DOHH2 (cell line): ENCODE measurements at regions not wholly inside any gene's neighbourhood (a gene's known extent, or its start where the extent isn't known, plus 50 kb on each side); places are given as distances from the start of the nearest gene placed in this dataset.

Experiments
- EZH2phosphoT487 ChIP-seq: fragments of 200-600 bp; sonication (generic); IDR thresholded peaks from 2 replicates; pipeline ENCODE4 v1.6.1; 2017; ENCODE audit warnings: borderline replicate concordance, mild to moderate bottlenecking, antibody characterized with exemption, low read length, moderate library complexity, mixed read lengths
- TF ChIP-seq, protein P1 (sequence below): fragments of 200-600 bp; sonication (generic); IDR thresholded peaks from one replicate; pipeline ENCODE4 v1.5.1; 2014; ENCODE audit warnings: antibody characterized with exemption, mild to moderate bottlenecking, low read depth, low read length; ENCODE audit not compliant: poor library complexity, severe bottlenecking

DNA sequence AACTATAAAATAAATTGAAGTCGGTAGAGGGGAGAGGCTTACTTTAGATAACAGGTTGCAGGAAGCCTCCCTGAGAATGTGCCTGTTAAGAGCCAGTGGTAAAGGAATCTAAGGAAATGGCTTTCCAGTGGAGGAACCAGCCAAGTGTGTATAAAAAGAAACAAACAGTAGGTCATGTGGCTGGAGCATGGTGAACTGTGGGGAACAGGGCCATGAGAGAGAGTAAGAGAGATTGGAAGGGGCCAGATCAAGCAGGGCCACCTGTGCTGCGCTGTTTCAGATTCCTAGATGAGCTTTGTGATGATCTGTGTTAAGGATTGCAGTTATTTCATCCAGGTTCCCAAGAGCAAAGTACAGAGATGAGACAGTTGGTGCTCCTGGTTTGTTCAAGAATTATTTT, 152.7 kb upstream of the SGCD start:
- TF ChIP-seq, protein P1, sequence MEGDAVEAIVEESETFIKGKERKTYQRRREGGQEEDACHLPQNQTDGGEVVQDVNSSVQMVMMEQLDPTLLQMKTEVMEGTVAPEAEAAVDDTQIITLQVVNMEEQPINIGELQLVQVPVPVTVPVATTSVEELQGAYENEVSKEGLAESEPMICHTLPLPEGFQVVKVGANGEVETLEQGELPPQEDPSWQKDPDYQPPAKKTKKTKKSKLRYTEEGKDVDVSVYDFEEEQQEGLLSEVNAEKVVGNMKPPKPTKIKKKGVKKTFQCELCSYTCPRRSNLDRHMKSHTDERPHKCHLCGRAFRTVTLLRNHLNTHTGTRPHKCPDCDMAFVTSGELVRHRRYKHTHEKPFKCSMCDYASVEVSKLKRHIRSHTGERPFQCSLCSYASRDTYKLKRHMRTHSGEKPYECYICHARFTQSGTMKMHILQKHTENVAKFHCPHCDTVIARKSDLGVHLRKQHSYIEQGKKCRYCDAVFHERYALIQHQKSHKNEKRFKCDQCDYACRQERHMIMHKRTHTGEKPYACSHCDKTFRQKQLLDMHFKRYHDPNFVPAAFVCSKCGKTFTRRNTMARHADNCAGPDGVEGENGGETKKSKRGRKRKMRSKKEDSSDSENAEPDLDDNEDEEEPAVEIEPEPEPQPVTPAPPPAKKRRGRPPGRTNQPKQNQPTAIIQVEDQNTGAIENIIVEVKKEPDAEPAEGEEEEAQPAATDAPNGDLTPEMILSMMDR, result no peak
- no peak for TF ChIP-seq EZH2phosphoT487
